GM23338 (cell line): ENCODE measurements at regions not wholly inside any gene's neighbourhood (a gene's known extent, or its start where the extent isn't known, plus 50 kb on each side); places are given as distances from the start of the nearest gene placed in this dataset.

Experiments
- ATAC-seq: fragments of 200-7000 bp; cut with Tn5 transposase; 3 replicates; pipeline ENCODE4 v1.9.1; 2020
- DNase-seq: peaks from one replicate; pipeline ENCODE4 v3.0.0-alpha.2; 2015; ENCODE audit warnings: low spot score
- H2AFZ ChIP-seq: fragments of 200-600 bp; sonication (generic); 2 replicates; pipeline ENCODE4 v1.8.0; 2016; ENCODE audit warnings: antibody characterized with exemption, mild to moderate bottlenecking, moderate library complexity
- H3F3A ChIP-seq: fragments of 200-600 bp; sonication (generic); replicated peaks from 2 replicates; pipeline ENCODE4 v1.8.0; 2017; ENCODE audit warnings: antibody characterized with exemption, mixed run types, low read depth
- H3K27ac ChIP-seq: fragments of 200-600 bp; sonication (generic); 2 replicates; pipeline ENCODE4 v1.6.1; 2016; ENCODE audit warnings: low read depth
- H3K27me3 ChIP-seq: fragments of 200-600 bp; sonication (generic); 2 replicates; pipeline ENCODE4 v1.8.0; 2016; ENCODE audit warnings: mild to moderate bottlenecking, mixed run types, moderate library complexity; ENCODE audit not compliant: insufficient read depth
- H3K36me3 ChIP-seq: fragments of 200-600 bp; sonication (generic); 2 replicates; pipeline ENCODE4 v1.8.0; 2016; ENCODE audit warnings: mild to moderate bottlenecking; ENCODE audit not compliant: insufficient read depth
- H3K4me1 ChIP-seq: fragments of 200-600 bp; sonication (generic); 2 replicates; pipeline ENCODE4 v1.8.0; 2016; ENCODE audit warnings: mild to moderate bottlenecking, moderate library complexity; ENCODE audit not compliant: insufficient read depth
- H3K4me2 ChIP-seq: fragments of 200-600 bp; sonication (generic); 2 replicates; pipeline ENCODE4 v1.7.1; 2017; ENCODE audit warnings: mixed run types
- H3K4me3 ChIP-seq: fragments of 200-600 bp; sonication (generic); 2 replicates; pipeline ENCODE4 v1.6.1; 2016; ENCODE audit warnings: mixed run types
- H3K79me2 ChIP-seq: fragments of 200-600 bp; sonication (generic); replicated peaks from 2 replicates; pipeline ENCODE4 v1.8.0; 2017; ENCODE audit warnings: mild to moderate bottlenecking; ENCODE audit not compliant: insufficient read depth
- H3K9me2 ChIP-seq: fragments of 200-600 bp; sonication (generic); 2 replicates; pipeline ENCODE4 v1.8.0; 2017; ENCODE audit not compliant: insufficient read depth
- H4K20me1 ChIP-seq: fragments of 200-600 bp; sonication (generic); replicated peaks from 2 replicates; pipeline ENCODE4 v1.8.0; 2017; ENCODE audit warnings: mild to moderate bottlenecking; ENCODE audit not compliant: insufficient read depth
- H3K27ac Mint-ChIP-seq: 2 replicates; pipeline ENCODE4 v1.8.0; 2020; ENCODE audit warnings: inconsistent platforms, mild to moderate bottlenecking, moderate library complexity, mixed read lengths
- H3K27me3 Mint-ChIP-seq: 3 replicates; pipeline ENCODE4 v1.8.0; 2022; ENCODE audit warnings: low read depth, mild to moderate bottlenecking, moderate library complexity, mixed read lengths, inconsistent platforms; ENCODE audit not compliant: insufficient read depth, poor library complexity
- H3K36me3 Mint-ChIP-seq: 3 replicates; pipeline ENCODE4 v1.8.0; 2021; ENCODE audit warnings: low read depth, mild to moderate bottlenecking, inconsistent platforms, moderate library complexity, mixed read lengths
- H3K4me1 Mint-ChIP-seq: 3 replicates; pipeline ENCODE4 v1.8.0; 2020; ENCODE audit warnings: mild to moderate bottlenecking, inconsistent platforms, mixed read lengths
- H3K4me3 Mint-ChIP-seq: 3 replicates; pipeline ENCODE4 v1.8.0; 2021; ENCODE audit warnings: moderate library complexity, mild to moderate bottlenecking, inconsistent platforms, mixed read lengths
- H3K9me3 Mint-ChIP-seq: 3 replicates; pipeline ENCODE4 v1.8.0; 2020; ENCODE audit warnings: moderate library complexity, mild to moderate bottlenecking, inconsistent platforms, mixed read lengths
- CREB1 ChIP-seq: fragments of 250-450 bp; sonication (Bioruptor Pico); IDR thresholded peaks from 2 replicates; pipeline ENCODE4 v1.5.0; 2020; ENCODE audit warnings: low read depth, mild to moderate bottlenecking, moderate library complexity
- CTCF ChIP-seq, 2 experiments: fragments of 200-600 bp in 1 of 2; sonication (generic) in 1 of 2; conservative IDR thresholded peaks; 2 replicates each; pipeline versions ENCODE4 v1.5.1 to v1.6.1; 2016 to 2017; ENCODE audit warnings: antibody characterized with exemption in 2 of 2, low read depth in 2 of 2, mild to moderate bottlenecking in 2 of 2, moderate library complexity in 1 of 2
- EZH2 ChIP-seq: fragments of 200-600 bp; sonication (generic); IDR thresholded peaks from one replicate; pipeline ENCODE4 v1.8.0; 2017; ENCODE audit warnings: antibody characterized with exemption, mild to moderate bottlenecking, low read depth; ENCODE audit not compliant: unreplicated experiment
- EZH2phosphoT487 ChIP-seq: fragments of 200-600 bp; sonication (generic); IDR thresholded peaks from one replicate; pipeline ENCODE4 v1.8.1; 2018; ENCODE audit warnings: antibody characterized with exemption; ENCODE audit not compliant: unreplicated experiment
- JUNB ChIP-seq: IDR thresholded peaks from one replicate; pipeline ENCODE4 v1.6.1; 2016; ENCODE audit warnings: antibody characterized with exemption; ENCODE audit not compliant: unreplicated experiment
- NANOG ChIP-seq: IDR thresholded peaks from 2 replicates; pipeline ENCODE4 v1.6.1; 2016; ENCODE audit warnings: antibody characterized with exemption, borderline replicate concordance
- POLR2AphosphoS5 ChIP-seq: IDR thresholded peaks from 2 replicates; pipeline ENCODE4 v1.6.1; 2016; ENCODE audit warnings: antibody characterized with exemption, low read depth
- STAT1 ChIP-seq: IDR thresholded peaks from one replicate; pipeline ENCODE4 v1.6.1; 2016; ENCODE audit warnings: antibody characterized with exemption; ENCODE audit not compliant: unreplicated experiment
- ZNF114 ChIP-seq: fragments of 250-450 bp; sonication (Bioruptor Pico); IDR thresholded peaks from 2 replicates; pipeline ENCODE4 v1.5.0; 2020; ENCODE audit warnings: mild to moderate bottlenecking, moderate library complexity
- ZNF462 ChIP-seq: fragments of 250-450 bp; sonication (Bioruptor Pico); IDR thresholded peaks from 2 replicates; pipeline ENCODE4 v1.5.0; 2020; ENCODE audit warnings: mild to moderate bottlenecking, moderate library complexity
- TF ChIP-seq, protein P1 (sequence below): IDR thresholded peaks from one replicate; pipeline ENCODE4 v1.6.1; 2018; ENCODE audit warnings: antibody characterized with exemption; ENCODE audit not compliant: unreplicated experiment

GRCh38 chrX:10393899-10394298 lies 226.5 kb downstream of the MID1 start (continued):
- TF ChIP-seq, protein P1, sequence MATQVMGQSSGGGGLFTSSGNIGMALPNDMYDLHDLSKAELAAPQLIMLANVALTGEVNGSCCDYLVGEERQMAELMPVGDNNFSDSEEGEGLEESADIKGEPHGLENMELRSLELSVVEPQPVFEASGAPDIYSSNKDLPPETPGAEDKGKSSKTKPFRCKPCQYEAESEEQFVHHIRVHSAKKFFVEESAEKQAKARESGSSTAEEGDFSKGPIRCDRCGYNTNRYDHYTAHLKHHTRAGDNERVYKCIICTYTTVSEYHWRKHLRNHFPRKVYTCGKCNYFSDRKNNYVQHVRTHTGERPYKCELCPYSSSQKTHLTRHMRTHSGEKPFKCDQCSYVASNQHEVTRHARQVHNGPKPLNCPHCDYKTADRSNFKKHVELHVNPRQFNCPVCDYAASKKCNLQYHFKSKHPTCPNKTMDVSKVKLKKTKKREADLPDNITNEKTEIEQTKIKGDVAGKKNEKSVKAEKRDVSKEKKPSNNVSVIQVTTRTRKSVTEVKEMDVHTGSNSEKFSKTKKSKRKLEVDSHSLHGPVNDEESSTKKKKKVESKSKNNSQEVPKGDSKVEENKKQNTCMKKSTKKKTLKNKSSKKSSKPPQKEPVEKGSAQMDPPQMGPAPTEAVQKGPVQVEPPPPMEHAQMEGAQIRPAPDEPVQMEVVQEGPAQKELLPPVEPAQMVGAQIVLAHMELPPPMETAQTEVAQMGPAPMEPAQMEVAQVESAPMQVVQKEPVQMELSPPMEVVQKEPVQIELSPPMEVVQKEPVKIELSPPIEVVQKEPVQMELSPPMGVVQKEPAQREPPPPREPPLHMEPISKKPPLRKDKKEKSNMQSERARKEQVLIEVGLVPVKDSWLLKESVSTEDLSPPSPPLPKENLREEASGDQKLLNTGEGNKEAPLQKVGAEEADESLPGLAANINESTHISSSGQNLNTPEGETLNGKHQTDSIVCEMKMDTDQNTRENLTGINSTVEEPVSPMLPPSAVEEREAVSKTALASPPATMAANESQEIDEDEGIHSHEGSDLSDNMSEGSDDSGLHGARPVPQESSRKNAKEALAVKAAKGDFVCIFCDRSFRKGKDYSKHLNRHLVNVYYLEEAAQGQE, result no peak

GRCh38 chrX:10395179-10395578 lies 225.2 kb downstream of the MID1 start:
- no peaks in the 10 kb centered on the region for H3K9me2 ChIP-seq
- H3K4me2 ChIP-seq, result no peak overlapping the region
- no peaks in the 10 kb centered on the region for H3K27me3 ChIP-seq
- H3K9me3 Mint-ChIP-seq, result no peaks in the 10 kb centered on the region
- H3K4me3 ChIP-seq, result no peak overlapping the region
- H3K27ac Mint-ChIP-seq, result no peak overlapping the region
- H2AFZ ChIP-seq, result no peak overlapping the region
- H3K27ac ChIP-seq, result no peak overlapping the region
- peaks cover 3% of the 10 kb centered on the region for H3K27me3 Mint-ChIP-seq
- ATAC-seq (no peak), DNase-seq (no peak)
- no peaks in the 10 kb centered on the region for H3K79me2 ChIP-seq
- H3F3A ChIP-seq, result no peaks in the 10 kb centered on the region
- peaks cover 22% of the 10 kb centered on the region for H3K4me1 Mint-ChIP-seq
- no peaks in the 10 kb centered on the region for H3K36me3 Mint-ChIP-seq
- no peaks in the 10 kb centered on the region for H3K4me1 ChIP-seq
- H3K36me3 ChIP-seq, result no peaks in the 10 kb centered on the region
- no peaks in the 10 kb centered on the region for H4K20me1 ChIP-seq
- H3K4me3 Mint-ChIP-seq, result no peak overlapping the region
- TF ChIP-seq JUNB (no peak), ZNF462 (no peak), EZH2phosphoT487 (no peak), CTCF (conservative IDR thresholded peaks at IDR 0.05; ENCODE audit: low read depth in 2 of 2) (no peak), EZH2 (no peak), NANOG (no peak), ZNF114 (CRISPR knock-in tag) (no peak), STAT1 (no peak), CREB1 (CRISPR knock-in tag) (no peak), POLR2AphosphoS5 (no peak)
- TF ChIP-seq, protein P1, result no peak
